ENCODE measurements at regions not wholly inside any gene's neighbourhood (a gene's known extent, or its start where the extent isn't known, plus 50 kb on each side); places are given as distances from the start of the nearest gene placed in this dataset.
"Not testable (repeated sequence)": the region's sequence is repeated elsewhere in the genome, so short reads cannot be mapped to it uniquely, and the experiment has no call there.

- no peak overlapping the region for H2BK12ac ChIP-seq (ENCODE audit: low read length)
- no peaks in the 10 kb centered on the region for H3K9me3 ChIP-seq (ENCODE audit: insufficient read depth, low read depth, low read length)
- no peak overlapping the region for H2BK120ac ChIP-seq (ENCODE audit: insufficient read depth, low read length, poor library complexity)
- no peak overlapping the region for H4K91ac ChIP-seq (ENCODE audit: low read depth, low read length)
- H3K14ac ChIP-seq (ENCODE audit: low read length) = no peak overlapping the region
- H4K12ac ChIP-seq (ENCODE audit: low read depth, low read length) = no peak overlapping the region
- no peak overlapping the region for H2AFZ ChIP-seq (ENCODE audit: insufficient read depth, low read length, poor library complexity)
- no peak overlapping the region for H3K18ac ChIP-seq (ENCODE audit: low read length)
- no peak overlapping the region for H3K4me3 ChIP-seq (ENCODE audit: low read depth, low read length)
- H3K4ac ChIP-seq (ENCODE audit: low read depth, low read length) = no peak overlapping the region
- no peaks in the 10 kb centered on the region for H3K27me3 ChIP-seq (ENCODE audit: insufficient read depth, low read length)
- WGBS (ENCODE audit: extremely low coverage, insufficient coverage, insufficient read length) = no CpG with 5 or more reads among the region's 1 CpG
- no peaks in the 10 kb centered on the region for H3K36me3 ChIP-seq (ENCODE audit: control insufficient read depth in 1 of 2, insufficient read depth in 2 of 2, low read length in 2 of 2)
- no peak overlapping the region for H2AK5ac ChIP-seq (ENCODE audit: low read length)
- H3K23ac ChIP-seq (ENCODE audit: low read length) = no peak overlapping the region
- no peak for DNase-seq
- no peaks in the 10 kb centered on the region for H3K4me1 ChIP-seq (ENCODE audit: control insufficient read depth in 1 of 2, insufficient read depth in 2 of 2, low read length in 2 of 2)
- no peaks in the 10 kb centered on the region for H3K79me2 ChIP-seq (ENCODE audit: control insufficient read depth, insufficient read depth, low read length, poor library complexity)
- no peak overlapping the region for H3K27ac ChIP-seq (ENCODE audit: low read depth, low read length)
- no peak overlapping the region for H3K4me2 ChIP-seq (ENCODE audit: low read length)
- H3K79me1 ChIP-seq (ENCODE audit: low read length) = no peaks in the 10 kb centered on the region
- no peak overlapping the region for H4K8ac ChIP-seq (ENCODE audit: low read depth, low read length)
- no peak overlapping the region for H2BK5ac ChIP-seq (ENCODE audit: low read depth, low read length, poor library complexity)
- H3K9ac ChIP-seq (ENCODE audit: low read length) = no peak overlapping the region
Observed at GRCh38 chr5:99054972-99055371, 126.2 kb upstream of the CHD1 start.

DNA sequence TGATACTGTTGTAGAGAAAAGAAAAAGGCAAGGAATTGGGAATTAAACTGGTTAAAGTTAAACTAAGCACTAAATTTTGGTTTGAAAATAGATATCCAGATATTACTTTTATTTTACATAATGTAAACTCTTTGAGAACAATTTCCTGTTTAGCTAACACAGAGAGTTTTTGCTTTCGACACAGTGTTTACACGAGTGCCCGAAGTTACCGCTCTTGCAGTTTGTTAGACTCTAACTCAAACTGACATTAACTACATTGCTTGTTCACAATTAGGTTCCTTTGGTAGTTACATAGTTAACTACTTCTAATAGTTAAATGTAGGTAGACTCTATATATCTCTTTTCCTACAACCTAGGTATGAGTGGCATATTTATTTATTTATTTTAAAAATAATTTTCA, 117.1 kb upstream of the CHD1 start:
- Histone ChIP-seq H3K4me2 (ENCODE audit: low read length) (no peak overlapping the region), H3K18ac (ENCODE audit: low read length) (no peak overlapping the region), H3K27ac (ENCODE audit: low read depth, low read length) (no peak overlapping the region), H3K4me3 (ENCODE audit: low read depth, low read length) (no peak overlapping the region), H3K9me3 (ENCODE audit: insufficient read depth, low read depth, low read length) (no peaks in the 10 kb centered on the region), H4K91ac (ENCODE audit: low read depth, low read length) (no peak overlapping the region), H3K9ac (ENCODE audit: low read length) (no peak overlapping the region), H2AFZ (ENCODE audit: insufficient read depth, low read length, poor library complexity) (no peak overlapping the region), H2BK12ac (ENCODE audit: low read length) (no peak overlapping the region), H2BK120ac (ENCODE audit: insufficient read depth, low read length, poor library complexity) (no peak overlapping the region), H2AK5ac (ENCODE audit: low read length) (no peak overlapping the region), H3K79me1 (ENCODE audit: low read length) (no peaks in the 10 kb centered on the region), H3K4ac (ENCODE audit: low read depth, low read length) (no peak overlapping the region), H3K36me3 (ENCODE audit: control insufficient read depth in 1 of 2, insufficient read depth in 2 of 2, low read length in 2 of 2) (no peaks in the 10 kb centered on the region), H3K27me3 (ENCODE audit: insufficient read depth, low read length) (no peaks in the 10 kb centered on the region), H3K14ac (ENCODE audit: low read length) (no peak overlapping the region), H3K4me1 (ENCODE audit: control insufficient read depth in 1 of 2, insufficient read depth in 2 of 2, low read length in 2 of 2) (no peaks in the 10 kb centered on the region), H4K12ac (ENCODE audit: low read depth, low read length) (no peak overlapping the region), H2BK5ac (ENCODE audit: low read depth, low read length, poor library complexity) (no peak overlapping the region), H3K23ac (ENCODE audit: low read length) (no peak overlapping the region), H4K8ac (ENCODE audit: low read depth, low read length) (no peak overlapping the region), H3K79me2 (ENCODE audit: control insufficient read depth, insufficient read depth, low read length, poor library complexity) (no peaks in the 10 kb centered on the region)
- no peak for DNase-seq
- WGBS (ENCODE audit: extremely low coverage, insufficient coverage, insufficient read length) = no CpG with 5 or more reads among the region's 4 CpGs

DNA sequence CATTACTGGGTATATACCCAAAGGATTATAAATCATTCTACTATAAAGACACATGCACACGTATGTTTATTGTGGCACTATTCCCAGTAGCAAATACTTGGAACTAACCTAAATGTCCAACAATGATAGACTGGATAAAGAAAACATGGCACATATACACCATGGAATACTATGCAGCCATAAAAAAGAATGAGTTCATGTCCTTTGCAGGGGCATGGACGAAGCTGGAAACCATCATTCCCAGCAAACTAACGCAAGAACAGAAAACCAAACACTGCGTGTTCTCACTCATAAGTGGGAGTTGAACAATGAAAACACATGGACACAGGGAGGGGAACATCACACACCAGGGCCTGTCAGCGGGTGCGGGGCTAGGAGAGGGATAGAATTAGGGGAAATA, 114.5 kb upstream of the CHD1 start:
- H3K4me3 ChIP-seq (ENCODE audit: low read depth, low read length); H4K8ac ChIP-seq (ENCODE audit: low read depth, low read length); H3K4ac ChIP-seq (ENCODE audit: low read depth, low read length); H2BK120ac ChIP-seq (ENCODE audit: insufficient read depth, low read length, poor library complexity); H3K9me3 ChIP-seq (ENCODE audit: insufficient read depth, low read depth, low read length); H3K14ac ChIP-seq (ENCODE audit: low read length); H3K79me2 ChIP-seq (ENCODE audit: control insufficient read depth, insufficient read depth, low read length, poor library complexity); H2BK12ac ChIP-seq (ENCODE audit: low read length); H3K18ac ChIP-seq (ENCODE audit: low read length); H3K79me1 ChIP-seq (ENCODE audit: low read length); H3K4me2 ChIP-seq (ENCODE audit: low read length); H3K27ac ChIP-seq (ENCODE audit: low read depth, low read length); H3K23ac ChIP-seq (ENCODE audit: low read length); H3K4me1 ChIP-seq (ENCODE audit: control insufficient read depth in 1 of 2, insufficient read depth in 2 of 2, low read length in 2 of 2); H2BK5ac ChIP-seq (ENCODE audit: low read depth, low read length, poor library complexity); H4K91ac ChIP-seq (ENCODE audit: low read depth, low read length); H3K36me3 ChIP-seq (ENCODE audit: control insufficient read depth in 1 of 2, insufficient read depth in 2 of 2, low read length in 2 of 2); H3K9ac ChIP-seq (ENCODE audit: low read length); H4K12ac ChIP-seq (ENCODE audit: low read depth, low read length); H2AK5ac ChIP-seq (ENCODE audit: low read length); H2AFZ ChIP-seq (ENCODE audit: insufficient read depth, low read length, poor library complexity); H3K27me3 ChIP-seq (ENCODE audit: insufficient read depth, low read length); DNase-seq: not testable (repeated sequence)
- no CpG with 5 or more reads among the region's 6 CpGs for WGBS (ENCODE audit: extremely low coverage, insufficient coverage, insufficient read length)

DNA sequence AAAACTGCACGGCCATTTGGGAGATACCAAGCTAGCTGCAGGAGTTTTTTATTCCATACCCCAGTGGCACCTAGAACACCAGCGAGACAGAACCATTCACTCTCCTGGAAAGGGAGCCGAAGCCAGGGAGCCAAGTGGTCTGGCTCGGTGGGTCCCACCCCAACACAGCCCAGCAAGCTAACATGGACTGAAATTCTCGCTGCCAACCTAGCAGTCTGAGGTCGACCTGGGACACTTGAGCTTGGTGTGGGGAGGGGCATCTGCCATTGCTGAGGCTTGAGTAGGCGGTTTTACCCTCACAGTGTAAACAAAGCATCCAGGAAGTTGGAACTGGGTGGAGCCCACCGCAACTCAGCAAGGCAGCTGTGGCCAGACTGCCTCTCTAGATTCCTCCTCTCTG, 108.9 kb upstream of the CHD1 start:
- Histone ChIP-seq H3K36me3 (ENCODE audit: control insufficient read depth in 1 of 2, insufficient read depth in 2 of 2, low read length in 2 of 2) (no peaks in the 10 kb centered on the region), H2AK5ac (ENCODE audit: low read length) (no peak overlapping the region), H4K91ac (ENCODE audit: low read depth, low read length) (no peak overlapping the region), H4K8ac (ENCODE audit: low read depth, low read length) (no peak overlapping the region), H2BK120ac (ENCODE audit: insufficient read depth, low read length, poor library complexity) (no peak overlapping the region), H4K12ac (ENCODE audit: low read depth, low read length) (no peak overlapping the region), H3K4me1 (ENCODE audit: control insufficient read depth in 1 of 2, insufficient read depth in 2 of 2, low read length in 2 of 2) (no peaks in the 10 kb centered on the region), H3K27me3 (ENCODE audit: insufficient read depth, low read length) (no peaks in the 10 kb centered on the region), H2BK5ac (ENCODE audit: low read depth, low read length, poor library complexity) (no peak overlapping the region), H3K4me2 (ENCODE audit: low read length) (no peak overlapping the region), H2BK12ac (ENCODE audit: low read length) (no peak overlapping the region), H3K27ac (ENCODE audit: low read depth, low read length) (no peak overlapping the region), H3K14ac (ENCODE audit: low read length) (no peak overlapping the region), H3K4ac (ENCODE audit: low read depth, low read length) (no peak overlapping the region), H3K18ac (ENCODE audit: low read length) (no peak overlapping the region), H3K79me1 (ENCODE audit: low read length) (no peaks in the 10 kb centered on the region), H3K23ac (ENCODE audit: low read length) (no peak overlapping the region), H2AFZ (ENCODE audit: insufficient read depth, low read length, poor library complexity) (no peak overlapping the region), H3K9ac (ENCODE audit: low read length) (no peak overlapping the region), H3K9me3 (ENCODE audit: insufficient read depth, low read depth, low read length) (no peaks in the 10 kb centered on the region), H3K4me3 (ENCODE audit: low read depth, low read length) (no peak overlapping the region), H3K79me2 (ENCODE audit: control insufficient read depth, insufficient read depth, low read length, poor library complexity) (no peaks in the 10 kb centered on the region)
- WGBS (ENCODE audit: extremely low coverage, insufficient coverage, insufficient read length) = no CpG with 5 or more reads among the region's 8 CpGs
- no peak for DNase-seq
